ENCODE measurements at regions not wholly inside any gene's neighbourhood (a gene's known extent, or its start where the extent isn't known, plus 50 kb on each side); places are given as distances from the start of the nearest gene placed in this dataset.

DNA sequence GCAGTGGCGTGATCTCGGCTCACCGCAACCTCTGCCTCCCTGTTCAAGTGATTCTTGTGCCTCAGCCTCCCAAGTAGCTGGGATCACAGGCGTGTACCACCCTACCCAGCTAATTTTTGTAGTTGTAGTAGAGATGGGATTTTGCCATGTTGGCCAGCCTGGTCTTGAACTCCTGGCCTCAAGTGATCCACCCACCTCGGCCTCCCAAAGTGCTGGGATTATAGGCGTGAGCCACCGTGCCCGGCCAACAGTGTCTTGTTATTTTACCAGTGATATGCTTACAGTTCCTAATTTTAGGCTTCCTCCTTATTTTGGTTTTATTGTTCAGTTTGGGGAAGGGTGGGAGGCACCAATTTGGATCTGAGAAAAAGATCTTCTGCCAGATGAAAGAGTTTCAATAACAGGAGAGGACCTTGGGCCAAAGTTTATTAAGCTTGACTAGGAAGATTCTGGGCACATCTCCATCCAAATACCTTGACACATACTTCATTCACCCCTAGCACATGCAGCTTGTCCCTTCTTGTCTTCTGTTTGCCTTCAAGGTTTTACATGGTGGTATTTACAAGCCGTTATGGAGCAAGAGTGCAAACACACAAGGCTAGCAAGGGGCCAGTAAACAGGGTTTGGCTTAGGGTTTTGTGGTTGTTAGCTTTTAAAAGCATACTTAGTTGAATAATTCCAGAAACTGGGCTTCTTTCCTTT is 168.1 kb upstream of the DMRT1 start:
- no peak for DNase-seq

DNA sequence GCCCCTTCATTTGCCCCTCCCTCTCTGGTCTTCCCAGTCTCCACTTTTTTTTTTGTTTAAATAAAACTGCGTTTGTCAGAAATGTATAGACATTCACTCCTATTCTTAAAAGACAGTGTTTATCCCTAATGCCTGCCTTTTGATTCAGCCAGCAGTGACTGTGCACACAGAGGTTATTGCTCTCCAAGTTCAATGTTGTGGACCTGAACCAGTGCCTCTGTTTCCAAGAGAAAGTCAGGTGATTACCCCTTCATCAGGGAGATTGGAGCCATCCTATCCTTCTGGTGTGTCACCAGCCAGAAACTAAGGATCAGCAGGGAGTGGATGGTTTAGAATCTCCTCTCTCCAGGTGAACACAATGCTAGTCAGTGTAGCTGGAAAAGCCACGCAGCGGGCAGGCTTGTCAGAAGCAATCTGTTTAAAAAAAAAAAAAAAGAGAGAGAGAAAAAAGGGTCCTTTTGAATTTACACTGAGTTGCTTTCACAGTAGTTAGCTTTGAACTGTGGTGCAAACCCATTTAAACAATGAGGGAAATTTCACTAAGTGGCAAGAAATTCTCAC is 167.5 kb upstream of the DMRT1 start:
- no peak for DNase-seq

DNA sequence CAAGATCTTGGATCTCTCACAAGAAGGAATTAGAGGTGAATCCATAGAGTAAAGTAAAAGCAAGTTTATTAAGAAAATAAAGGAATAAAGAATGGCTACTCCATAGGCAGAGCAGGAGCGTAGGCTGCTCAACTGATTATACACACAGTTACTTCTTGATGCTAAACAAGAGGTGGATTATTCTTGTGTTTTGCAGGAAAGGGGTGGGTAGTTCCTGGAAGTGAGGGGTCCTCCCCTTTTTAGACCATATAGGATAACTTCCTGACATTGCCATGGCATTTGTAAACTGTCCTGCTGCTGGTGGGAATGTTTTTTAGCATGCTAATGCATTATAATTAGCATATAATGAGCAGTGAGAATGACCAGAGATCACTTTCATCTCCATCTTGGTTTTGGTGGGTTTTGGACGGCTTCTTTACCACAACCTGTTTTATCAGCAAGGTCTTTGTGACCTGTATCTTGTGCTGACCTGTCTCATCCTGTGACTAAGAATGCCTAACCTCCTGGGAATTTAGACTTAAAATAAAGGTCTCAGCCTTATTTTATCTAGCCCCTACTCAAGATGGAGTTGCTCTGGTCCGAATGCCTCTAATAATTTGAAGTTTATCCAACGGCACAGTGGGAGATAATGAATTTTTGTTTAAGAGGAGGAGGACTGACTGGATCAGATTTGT is 165.7 kb upstream of the DMRT1 start:
- no peak for DNase-seq

DNA sequence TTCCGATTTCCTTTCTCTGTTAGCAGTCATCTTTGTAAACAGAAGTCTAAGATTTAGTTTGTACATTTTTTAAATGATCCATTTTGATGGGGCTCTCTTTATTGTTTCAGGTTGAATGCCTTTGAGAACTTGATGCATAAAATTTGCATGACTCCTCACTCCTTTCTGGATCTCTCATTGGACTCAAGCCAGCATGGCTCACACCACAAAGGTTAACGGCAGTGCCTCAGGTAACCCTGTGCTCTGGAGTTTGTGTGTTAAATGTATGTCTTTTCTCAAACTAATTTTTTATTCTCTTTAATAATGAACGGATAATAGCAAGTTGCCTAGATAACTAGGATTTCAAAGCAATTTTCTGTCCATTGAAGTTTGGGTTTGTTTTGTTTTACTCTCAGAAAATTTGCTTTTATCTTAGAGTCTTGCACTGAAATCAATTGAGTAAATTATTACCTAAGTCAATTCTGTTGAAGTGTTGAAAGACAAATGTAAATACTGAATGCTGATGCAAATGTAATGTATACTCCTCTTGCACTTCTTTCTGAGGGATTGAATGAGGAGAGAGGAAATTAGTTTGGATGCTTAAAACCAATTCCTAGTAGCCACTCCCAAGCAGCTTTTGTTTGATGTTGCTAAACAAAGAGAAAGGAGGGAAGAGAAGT is 164.6 kb upstream of the DMRT1 start:
- DNase-seq = no peak

DNA sequence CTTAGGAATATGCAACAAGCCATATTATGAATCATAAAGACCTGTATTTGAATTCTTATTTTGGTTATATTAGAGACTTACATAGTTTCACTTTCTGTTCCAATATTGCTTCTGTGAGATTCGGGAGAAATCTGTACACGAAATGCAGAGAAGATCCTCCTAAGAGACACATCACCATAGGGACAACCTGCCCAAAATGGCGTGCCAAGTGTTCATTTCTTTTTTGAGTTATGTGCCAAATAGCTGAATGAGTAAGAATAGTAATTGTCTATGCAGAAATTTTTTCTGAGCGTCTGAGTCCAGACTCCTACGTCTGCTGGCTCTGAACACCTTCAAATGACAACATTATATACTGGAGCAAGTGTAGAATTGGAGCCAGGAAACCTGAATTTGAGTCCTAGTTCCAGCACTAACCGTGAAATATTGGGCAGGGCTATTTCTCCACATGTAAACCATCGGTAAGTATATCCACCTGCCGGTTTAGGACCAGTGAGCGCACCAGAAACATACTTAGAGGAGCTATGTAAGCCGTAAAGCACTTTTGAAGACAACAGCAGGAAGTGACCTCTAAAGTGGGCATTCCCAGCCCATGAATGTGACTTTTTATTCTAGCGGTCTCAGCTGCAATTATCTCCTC is 163.9 kb upstream of the DMRT1 start:
- DNase-seq = no peak

DNA sequence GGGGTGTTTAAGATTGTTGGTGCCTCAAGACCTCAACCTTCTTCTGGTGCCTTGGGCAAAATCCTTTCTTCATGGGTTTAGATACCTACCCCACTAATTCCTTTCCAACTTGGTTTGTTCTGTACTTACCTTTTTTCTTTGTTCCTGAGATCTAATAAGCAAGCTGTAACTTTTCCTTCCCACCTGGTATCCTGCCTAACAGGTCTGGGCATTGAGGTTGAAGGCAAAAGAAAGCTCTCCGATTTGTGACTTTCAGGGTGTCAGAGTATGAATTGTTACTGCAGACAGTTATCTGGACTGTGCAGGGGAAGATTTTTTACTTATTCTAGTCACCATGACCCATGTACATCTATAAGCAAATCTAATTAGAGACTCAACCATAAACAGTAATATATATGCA is 162.6 kb upstream of the DMRT1 start:
- no peak for DNase-seq

DNA sequence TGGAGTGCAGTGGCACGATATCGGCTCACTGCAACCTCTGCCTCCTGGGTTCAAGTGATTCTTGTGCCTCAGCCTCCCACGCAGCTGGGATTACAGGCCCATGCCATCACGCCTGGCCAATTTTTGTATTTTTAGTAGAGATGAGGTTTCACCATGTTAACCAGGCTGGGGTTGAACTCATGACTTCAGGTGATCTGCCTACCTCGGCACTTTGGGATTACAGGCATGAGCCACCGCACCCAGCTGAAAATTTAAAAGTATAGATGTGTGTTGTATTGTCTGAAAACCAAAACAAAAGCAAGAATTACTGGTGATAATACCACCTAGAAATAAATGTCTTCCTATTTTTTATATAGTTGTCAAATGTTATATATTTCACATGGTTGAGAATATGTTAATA is 162.0 kb upstream of the DMRT1 start:
- DNase-seq = no peak

DNA sequence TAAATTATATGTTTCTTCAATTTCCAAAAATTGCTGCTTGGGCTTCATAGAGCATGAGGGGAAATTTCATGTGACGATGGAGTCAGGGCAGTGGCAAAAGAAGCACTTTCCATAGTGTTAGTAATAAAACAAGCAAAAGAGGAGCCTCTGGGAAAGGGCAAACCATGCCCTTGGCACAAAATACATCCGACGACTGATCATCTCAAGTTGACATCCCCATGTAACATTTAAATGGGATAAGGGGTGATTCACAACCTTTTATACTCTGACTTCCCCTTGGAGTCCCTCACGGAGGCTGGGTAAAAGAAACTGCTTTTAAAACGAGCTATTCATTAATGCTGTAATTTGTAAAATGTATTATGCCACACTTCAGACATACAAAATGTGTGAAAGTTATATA is 161.4 kb upstream of the DMRT1 start:
- no peak for DNase-seq

DNA sequence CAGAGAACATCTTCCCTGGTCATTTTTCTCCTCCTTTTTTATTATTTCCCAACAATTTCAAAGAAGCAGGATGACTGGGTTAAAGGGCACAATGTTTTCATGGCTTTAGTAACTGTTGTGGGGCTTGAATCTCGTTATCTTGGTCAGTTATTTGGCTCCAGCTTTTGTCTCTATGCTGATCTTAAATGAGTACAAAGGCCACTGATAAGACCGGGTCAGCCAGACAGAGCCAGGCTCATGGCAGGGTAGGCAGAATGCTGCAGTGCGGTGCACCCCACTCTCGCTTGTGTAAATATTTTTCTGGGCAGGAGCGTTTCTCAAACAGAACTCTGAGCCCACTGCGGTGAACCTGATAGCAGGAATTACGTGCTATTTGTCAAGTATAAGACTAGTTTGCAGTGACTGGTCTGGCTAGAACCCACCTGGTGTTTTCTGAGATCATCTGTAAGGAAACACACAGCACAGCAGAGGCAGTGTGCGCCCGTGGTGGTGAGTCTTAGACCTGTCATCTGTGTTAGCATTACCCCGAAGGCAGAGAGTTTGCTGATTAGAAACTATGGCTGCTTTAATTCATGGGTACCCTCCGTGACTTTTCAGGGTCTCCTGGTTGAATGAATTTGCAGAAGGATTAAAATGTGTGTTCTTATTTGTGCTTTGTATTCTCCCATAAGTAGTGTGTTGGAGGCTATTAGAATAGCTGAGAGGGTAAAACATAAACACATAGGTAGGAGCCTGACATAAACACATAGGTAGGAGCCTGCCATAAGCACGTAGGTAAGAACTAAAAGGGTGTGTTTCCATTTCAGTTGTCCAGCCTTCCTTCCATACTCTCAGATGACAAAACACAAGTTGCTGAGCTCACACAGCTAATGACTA is 158.6 kb upstream of the DMRT1 start:
- DNase-seq = no peak

DNA sequence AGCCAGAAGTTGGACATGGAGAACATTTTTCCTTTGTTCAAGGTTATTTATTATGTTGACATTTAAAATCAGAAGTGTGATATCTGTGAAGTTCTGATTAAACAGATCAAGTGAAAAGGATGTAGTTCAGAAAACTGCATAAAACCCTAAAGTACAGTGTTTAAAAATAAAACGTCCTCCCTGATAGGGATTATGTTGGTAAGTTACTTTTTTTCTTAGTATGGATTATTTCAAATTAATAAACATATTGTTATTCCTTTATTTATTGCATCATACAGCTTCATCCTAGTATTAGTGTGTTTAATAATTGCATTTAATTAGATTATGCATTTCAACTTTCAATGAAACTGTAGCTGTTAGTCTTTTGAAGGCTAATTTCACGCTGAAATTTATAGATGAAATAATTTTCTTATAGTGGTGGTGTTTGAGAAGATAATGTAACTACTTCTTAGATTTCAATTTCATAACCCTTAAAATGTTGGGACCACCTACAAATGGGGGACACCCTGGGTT is 157.9 kb upstream of the DMRT1 start:
- DNase-seq = no peak

DNA sequence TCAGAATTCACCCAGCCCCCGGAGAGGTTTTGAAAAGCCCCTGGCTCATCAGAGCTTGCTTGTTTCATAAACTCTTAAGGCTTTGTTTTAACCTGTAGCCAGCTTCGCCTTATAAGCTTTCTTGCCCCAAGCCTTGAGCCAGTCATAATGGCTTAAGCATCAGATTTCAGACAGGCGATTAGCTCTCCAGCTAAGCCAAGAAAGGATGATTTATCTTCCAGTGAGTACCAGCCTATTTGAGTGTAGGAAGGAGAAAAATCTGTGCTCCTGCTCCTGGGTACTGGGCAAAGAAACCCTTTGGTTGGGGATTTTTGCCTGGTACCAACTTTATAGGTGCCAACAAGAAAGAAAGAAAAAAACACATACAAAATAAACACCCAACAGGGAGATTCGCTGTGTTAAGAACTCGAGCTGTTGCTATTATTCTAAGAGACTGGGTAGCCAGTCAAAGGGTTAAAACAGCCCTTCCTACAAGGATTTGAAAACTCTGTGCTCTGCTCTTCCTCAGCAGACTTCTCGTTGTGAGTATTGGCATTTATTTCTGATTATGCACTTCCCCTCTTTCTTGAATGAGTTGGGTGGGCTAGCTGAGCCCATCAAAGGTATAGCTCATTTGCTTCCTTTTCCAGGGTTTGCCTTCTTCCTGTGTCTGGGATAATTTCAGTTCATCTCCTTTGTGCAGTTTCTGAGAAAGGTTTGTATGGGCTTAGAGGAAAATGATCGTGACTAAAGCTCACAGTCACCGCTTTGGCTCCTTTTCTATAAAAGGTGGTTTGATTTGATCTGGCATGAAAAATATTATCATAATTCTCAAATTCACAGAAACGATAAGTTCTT is 157.2 kb upstream of the DMRT1 start:
- DNase-seq = peak; percentile 81

DNA sequence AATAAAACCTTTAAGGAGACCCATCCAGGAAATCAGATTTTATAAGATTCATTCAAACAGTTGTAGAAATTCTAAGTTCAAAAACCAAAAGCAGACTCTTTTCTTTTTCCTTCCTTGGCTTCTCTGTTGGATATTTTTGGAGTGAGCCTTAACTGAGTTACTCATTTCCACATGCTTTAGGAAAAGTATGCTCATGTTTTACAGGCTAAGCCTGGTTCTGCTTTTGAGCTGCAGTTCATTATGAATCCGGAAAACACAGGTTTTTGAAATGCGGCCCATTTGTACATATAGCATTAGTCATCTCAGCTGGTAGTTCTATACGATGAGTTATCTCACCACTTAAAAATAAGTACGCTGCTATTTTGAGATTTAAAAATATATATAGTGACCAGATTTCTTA is 156.6 kb upstream of the DMRT1 start:
- no peak for DNase-seq

DNA sequence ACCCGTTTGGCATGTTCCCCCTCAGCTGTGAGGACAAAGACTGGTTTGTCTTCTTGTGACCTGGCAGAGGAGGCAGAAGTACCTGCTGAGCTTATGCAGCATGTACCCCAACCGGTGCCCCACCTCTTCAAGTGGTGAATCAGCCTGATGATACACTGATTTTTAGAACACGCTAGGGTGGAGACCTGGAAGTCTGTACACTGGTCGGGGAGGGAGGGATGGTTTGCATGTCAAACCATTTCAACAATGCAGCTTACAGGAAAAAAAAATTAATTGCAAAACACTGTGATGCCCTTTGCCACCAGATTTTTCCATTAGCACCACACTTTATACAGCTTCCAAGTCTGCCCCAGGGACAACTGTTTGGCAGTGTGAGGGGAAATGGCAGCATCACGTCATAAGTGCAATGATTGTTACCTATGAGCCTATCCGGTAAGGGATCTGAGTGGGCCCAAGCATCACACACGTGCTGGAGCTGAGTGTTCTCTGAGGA is 155.1 kb upstream of the DMRT1 start:
- DNase-seq = no peak

DNA sequence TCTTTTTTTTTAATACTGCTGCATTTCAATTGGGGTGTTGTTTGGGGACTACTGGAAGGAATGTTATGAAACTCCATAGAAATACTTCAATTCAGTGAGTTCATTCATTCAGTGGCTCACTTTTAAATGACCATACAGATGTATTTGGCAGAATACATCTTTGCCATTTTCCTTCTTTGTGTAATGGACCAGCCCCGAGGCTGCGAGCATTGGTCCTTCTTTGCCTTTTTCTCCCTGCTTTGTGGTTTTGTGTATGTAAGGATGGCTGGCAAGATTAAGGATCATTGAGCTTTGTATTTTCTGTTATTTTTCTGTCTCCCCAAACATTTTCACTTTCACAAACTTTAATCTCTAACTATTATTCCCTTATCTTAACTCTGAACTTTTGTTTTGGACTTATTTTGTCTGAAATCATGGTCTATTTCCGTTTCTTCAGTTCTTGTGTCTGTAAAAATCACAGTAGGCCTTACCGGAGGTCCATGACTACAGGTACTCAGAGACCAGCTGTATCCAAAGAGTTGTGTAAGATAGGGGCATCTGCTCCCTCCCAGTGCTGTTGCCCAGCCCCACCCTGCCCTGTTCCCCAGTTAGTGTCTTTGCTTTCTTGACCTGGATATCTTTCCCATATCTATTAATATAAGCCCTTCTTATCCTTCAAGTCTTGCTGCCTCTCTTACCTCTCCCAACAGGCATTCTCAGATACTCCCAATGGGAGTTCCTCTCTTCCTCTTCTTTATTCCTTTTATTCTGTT is 154.3 kb upstream of the DMRT1 start:
- DNase-seq = no peak

DNA sequence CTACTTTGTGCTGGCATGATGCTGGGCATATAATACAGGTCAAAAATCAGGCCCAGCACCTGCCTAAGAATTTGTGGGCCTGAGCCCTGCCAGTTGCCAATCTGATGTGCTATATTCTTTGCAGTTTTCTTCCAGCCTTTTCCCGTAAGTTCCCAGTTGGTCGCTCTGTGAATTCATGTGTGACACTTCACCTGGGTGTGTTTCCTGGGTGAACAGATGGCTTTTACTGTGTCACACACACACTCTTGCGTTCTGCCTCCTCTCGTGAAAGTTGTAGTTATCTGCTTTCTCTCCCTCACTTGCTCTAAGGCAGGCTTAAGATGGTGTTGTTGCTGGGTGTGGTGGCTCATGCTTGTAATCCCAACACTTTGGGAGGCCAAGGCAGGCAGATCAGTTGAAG is 153.5 kb upstream of the DMRT1 start:
- DNase-seq = no peak

DNA sequence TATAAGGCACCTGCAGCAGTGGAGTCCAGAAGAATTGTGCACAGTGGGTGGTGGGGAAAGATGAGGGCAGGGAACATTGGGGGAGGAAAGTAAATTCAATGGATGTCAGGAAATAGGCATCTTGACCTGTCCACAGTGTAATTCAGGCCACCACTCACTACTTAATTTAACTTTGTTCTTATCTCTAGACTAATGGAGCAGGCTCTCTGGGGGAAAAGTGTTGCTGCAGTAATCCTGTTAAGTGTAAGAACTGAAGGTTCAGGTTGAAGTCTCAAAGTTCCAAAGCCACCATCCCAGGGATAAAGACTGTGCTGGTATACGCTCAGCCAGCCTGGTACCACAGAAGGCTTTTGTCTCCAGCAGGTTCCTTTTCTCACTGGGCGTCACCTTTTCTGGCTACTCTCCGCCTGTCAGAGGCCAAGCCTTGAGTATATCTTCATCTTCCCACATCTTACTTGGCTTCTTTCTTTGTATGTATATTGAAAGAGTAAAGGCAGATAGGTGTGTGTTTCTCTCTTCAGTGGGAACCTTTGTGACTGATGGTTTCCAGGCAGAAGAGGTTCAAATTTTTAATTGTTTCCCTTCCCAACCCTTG is 150.9 kb upstream of the DMRT1 start:
- no peak for DNase-seq

DNA sequence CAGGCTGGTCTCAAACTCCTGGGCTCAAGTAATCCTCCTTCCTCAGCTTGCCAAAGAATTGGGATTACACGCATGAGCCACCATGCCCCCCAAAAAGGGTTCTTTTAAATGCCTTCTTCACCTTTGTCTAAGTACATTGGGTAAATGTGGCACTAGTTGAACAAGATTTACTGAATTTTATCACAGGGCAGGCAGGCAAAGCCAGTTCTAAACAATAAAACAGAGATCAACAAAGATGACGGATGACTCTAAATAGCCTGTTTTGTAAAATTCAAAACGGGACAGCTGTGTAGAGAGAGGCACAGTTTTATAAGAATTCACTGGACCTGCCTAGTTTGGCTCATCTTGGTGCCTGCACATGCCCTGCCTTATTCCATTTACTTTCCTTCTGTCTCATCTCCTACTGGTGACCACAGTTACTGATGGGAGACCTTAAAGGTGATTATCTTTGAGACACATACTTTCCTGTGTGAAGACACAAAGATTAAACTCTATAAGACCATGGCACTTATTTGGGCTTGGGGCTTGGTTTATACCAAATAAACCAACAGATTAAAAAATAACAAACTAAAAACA is 149.6 kb upstream of the DMRT1 start:
- no peak for DNase-seq

DNA sequence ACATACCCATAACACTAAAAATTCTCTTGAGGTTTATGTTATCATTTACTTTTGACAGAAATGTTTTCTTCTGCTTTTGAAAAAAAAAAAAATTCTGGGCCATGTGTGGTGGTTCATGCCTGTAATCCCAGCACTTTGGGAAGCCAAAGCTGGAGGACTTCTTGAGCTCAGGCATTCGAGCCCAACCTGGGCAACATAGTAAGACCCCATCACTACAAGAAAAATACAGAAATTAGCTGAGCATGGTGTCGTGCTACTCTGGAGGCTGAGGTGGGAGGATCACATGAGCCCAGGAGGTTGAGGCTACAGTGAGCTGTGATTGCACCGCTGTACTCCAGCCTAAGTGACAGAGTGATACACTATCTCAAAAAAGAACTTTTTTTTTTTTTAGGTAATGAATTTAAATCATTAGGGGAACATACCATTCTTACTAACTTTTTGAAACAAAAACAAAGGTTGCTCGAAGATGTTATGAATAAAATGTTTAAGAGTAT is 148.8 kb upstream of the DMRT1 start:
- no peak for DNase-seq
